HG03558 (cell line): ENCODE measurements at regions not wholly inside any gene's neighbourhood (a gene's known extent, or its start where the extent isn't known, plus 50 kb on each side); places are given as distances from the start of the nearest gene placed in this dataset.
"Not testable (repeated sequence)": the region's sequence is repeated elsewhere in the genome, so short reads cannot be mapped to it uniquely, and the experiment has no call there.

Experiments
- ATAC-seq: cut with Tn5 transposase; IDR thresholded peaks from one replicate; pipeline ENCODE4 v1.9.1; 2021; ENCODE audit warnings: moderate number of reproducible peaks; ENCODE audit not compliant: unreplicated experiment; ENCODE audit errors: extremely low read depth

- no peak for ATAC-seq
These were observed 457.5 kb upstream of the CCDC179 start for GRCh38 chr11:23317816-23318215.

- no peak for ATAC-seq
These were observed 458.4 kb upstream of the CCDC179 start for GRCh38 chr11:23318670-23319069.

- no peak for ATAC-seq
These were observed 459.9 kb upstream of the CCDC179 start for GRCh38 chr11:23320131-23320530.

- not testable (repeated sequence) for ATAC-seq
These were observed 475.3 kb upstream of the CCDC179 start for GRCh38 chr11:23335586-23335985.

GRCh38 chr11:23336961-23337360, 476.7 kb upstream of the CCDC179 start:
- ATAC-seq, result no peak

- no peak for ATAC-seq
These were observed 493.3 kb upstream of the CCDC179 start for GRCh38 chr11:23353611-23354010.

GRCh38 chr11:23359297-23359696, 499.0 kb upstream of the CCDC179 start:
- no peak for ATAC-seq

- no peak for ATAC-seq
These were observed 503.8 kb upstream of the CCDC179 start for GRCh38 chr11:23364076-23364475.

- no peak for ATAC-seq
These were observed 510.5 kb upstream of the CCDC179 start for GRCh38 chr11:23370580-23371275.

- ATAC-seq, result no peak
These were observed 517.6 kb upstream of the CCDC179 start for GRCh38 chr11:23377909-23378308.

GRCh38 chr11:23391031-23391430, 530.8 kb upstream of the CCDC179 start:
- no peak for ATAC-seq

- ATAC-seq, result no peak
These were observed 537.8 kb upstream of the CCDC179 start for GRCh38 chr11:23398052-23398451.

- ATAC-seq, result no peak
These were observed 539.7 kb upstream of the CCDC179 start for GRCh38 chr11:23399995-23400394.

- ATAC-seq, result no peak
These were observed 543.2 kb upstream of the CCDC179 start for GRCh38 chr11:23403210-23404185.

GRCh38 chr11:23404225-23405160, 544.2 kb upstream of the CCDC179 start:
- ATAC-seq, result no peak

GRCh38 chr11:23405350-23405937, 545.2 kb upstream of the CCDC179 start:
- no peak for ATAC-seq

GRCh38 chr11:23406131-23406819, 546.0 kb upstream of the CCDC179 start:
- ATAC-seq, result no peak

GRCh38 chr11:23413057-23413456, 552.8 kb upstream of the CCDC179 start:
- ATAC-seq, result no peak

GRCh38 chr11:23423104-23423503, 562.8 kb upstream of the CCDC179 start:
- no peak for ATAC-seq
